Endodermal cell (in vitro differentiated cells): ENCODE measurements at regions not wholly inside any gene's neighbourhood (a gene's known extent, or its start where the extent isn't known, plus 50 kb on each side); places are given as distances from the start of the nearest gene placed in this dataset.

Experiments
- DNase-seq: peaks from one replicate; pipeline ENCODE4 v3.0.0-alpha.2; 2017
- H3K27ac ChIP-seq: 2 replicates; pipeline ENCODE4 v1.5.1; 2013; ENCODE audit warnings: mild to moderate bottlenecking, low read depth, low read length, moderate library complexity
- H3K27me3 ChIP-seq: 2 replicates; pipeline ENCODE4 v1.6.1; 2013; ENCODE audit warnings: mild to moderate bottlenecking, low read length, moderate library complexity; ENCODE audit not compliant: insufficient read depth, control insufficient read depth, poor library complexity, severe bottlenecking
- H3K36me3 ChIP-seq: 2 replicates; pipeline ENCODE4 v1.7.0; 2013; ENCODE audit warnings: mild to moderate bottlenecking, low read length, moderate library complexity; ENCODE audit not compliant: control insufficient read depth, insufficient read depth
- H3K4me1 ChIP-seq: one replicate; pipeline ENCODE4 v1.7.0; 2013; ENCODE audit warnings: low read length; ENCODE audit not compliant: control insufficient read depth, insufficient read depth
- H3K4me3 ChIP-seq: 2 replicates; pipeline ENCODE4 v1.5.1; 2013; ENCODE audit warnings: mild to moderate bottlenecking, low read length, moderate library complexity
- H3K9ac ChIP-seq: 2 replicates; pipeline ENCODE4 v1.6.1; 2013; ENCODE audit warnings: mild to moderate bottlenecking, low read length, moderate library complexity; ENCODE audit not compliant: poor library complexity, severe bottlenecking; ENCODE audit errors: extremely low read depth
- H3K9me3 ChIP-seq: 2 replicates; pipeline ENCODE4 v1.6.1; 2013; ENCODE audit warnings: mild to moderate bottlenecking, low read length, moderate library complexity; ENCODE audit not compliant: control insufficient read depth
- H3K27ac Mint-ChIP-seq: 2 replicates; pipeline ENCODE4 v1.8.0; 2020; ENCODE audit warnings: mixed read lengths
- H3K27me3 Mint-ChIP-seq: 2 replicates; pipeline ENCODE4 v1.8.0; 2021; ENCODE audit warnings: mild to moderate bottlenecking, mixed read lengths; ENCODE audit not compliant: insufficient read depth
- H3K36me3 Mint-ChIP-seq: 2 replicates; pipeline ENCODE4 v1.8.0; 2020; ENCODE audit warnings: low read depth, mixed read lengths
- H3K4me1 Mint-ChIP-seq: 2 replicates; pipeline ENCODE4 v1.8.0; 2020; ENCODE audit warnings: mixed read lengths
- H3K4me3 Mint-ChIP-seq: 2 replicates; pipeline ENCODE4 v1.8.0; 2020; ENCODE audit warnings: mild to moderate bottlenecking, moderate library complexity, mixed read lengths
- H3K9me3 Mint-ChIP-seq: 2 replicates; pipeline ENCODE4 v1.8.0; 2020; ENCODE audit warnings: mild to moderate bottlenecking, mixed read lengths
- WGBS, 2 experiments: methylation state at CpG; one replicate each; pipeline versions ENCODE4 v1.1.5 to v1.1.7; 2013; ENCODE audit warnings: missing lambda C conversion rate in 2 of 2, mixed read lengths in 1 of 2; ENCODE audit not compliant: insufficient coverage in 1 of 2, insufficient read length in 1 of 2; 5-methylcytosine and 5-hydroxymethylcytosine counted together
- TF ChIP-seq, protein P1 (sequence below): fragments of 200-600 bp; sonication (generic); conservative IDR thresholded peaks from 2 replicates; pipeline ENCODE4 v1.5.0; 2021; ENCODE audit warnings: antibody characterized with exemption, mild to moderate bottlenecking

DNA sequence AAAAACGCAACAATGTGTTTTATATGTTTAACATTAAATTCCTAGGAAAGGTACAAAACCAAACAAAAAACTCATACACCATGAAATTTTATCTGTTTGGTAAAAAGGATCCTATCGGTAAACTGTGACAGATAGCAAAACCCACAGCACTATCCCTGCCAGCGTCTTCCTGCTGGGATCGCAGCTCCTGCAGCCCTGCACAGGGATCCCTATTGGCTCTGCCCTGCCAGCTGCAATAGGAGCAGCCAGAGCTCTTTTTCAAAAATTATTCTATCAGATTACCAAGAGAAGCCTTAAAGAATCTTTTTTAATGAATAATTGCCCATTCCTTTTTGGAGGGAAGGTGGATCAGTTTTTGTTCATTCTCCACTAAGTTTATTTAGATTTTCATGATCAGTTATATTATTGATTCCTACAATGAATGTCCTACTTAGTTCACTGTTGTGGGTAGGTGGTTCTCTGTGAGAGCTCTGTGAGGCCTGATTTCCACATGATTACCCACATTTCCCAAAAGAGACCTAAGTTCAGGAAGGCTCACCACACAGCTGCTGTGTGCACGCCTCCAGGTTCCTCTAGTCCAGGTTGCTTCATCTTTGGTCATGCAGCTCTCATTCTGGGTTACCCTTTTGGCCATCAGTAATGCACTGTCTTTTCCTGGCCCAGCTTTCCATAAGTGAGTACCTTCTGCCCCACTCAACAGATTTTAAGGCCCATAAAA is 293.8 kb downstream of the FRK start:
- Histone ChIP-seq H3K27me3 (no peaks in the 10 kb centered on the region), H3K27ac (no peak overlapping the region), H3K9ac (no peak overlapping the region), H3K36me3 (no peaks in the 10 kb centered on the region), H3K4me3 (no peak overlapping the region), H3K9me3 (peaks cover 6% of the 10 kb centered on the region), H3K4me1 (no peaks in the 10 kb centered on the region)
- 71 to 97% methylated on average over 1 to 5 of the region's 5 CpGs for WGBS, 2 experiments
- Mint-ChIP-seq H3K27me3 (no peaks in the 10 kb centered on the region), H3K9me3 (peaks cover 3% of the 10 kb centered on the region), H3K27ac (no peak overlapping the region), H3K4me1 (no peaks in the 10 kb centered on the region), H3K36me3 (no peaks in the 10 kb centered on the region), H3K4me3 (no peak overlapping the region)
- TF ChIP-seq, protein P1, sequence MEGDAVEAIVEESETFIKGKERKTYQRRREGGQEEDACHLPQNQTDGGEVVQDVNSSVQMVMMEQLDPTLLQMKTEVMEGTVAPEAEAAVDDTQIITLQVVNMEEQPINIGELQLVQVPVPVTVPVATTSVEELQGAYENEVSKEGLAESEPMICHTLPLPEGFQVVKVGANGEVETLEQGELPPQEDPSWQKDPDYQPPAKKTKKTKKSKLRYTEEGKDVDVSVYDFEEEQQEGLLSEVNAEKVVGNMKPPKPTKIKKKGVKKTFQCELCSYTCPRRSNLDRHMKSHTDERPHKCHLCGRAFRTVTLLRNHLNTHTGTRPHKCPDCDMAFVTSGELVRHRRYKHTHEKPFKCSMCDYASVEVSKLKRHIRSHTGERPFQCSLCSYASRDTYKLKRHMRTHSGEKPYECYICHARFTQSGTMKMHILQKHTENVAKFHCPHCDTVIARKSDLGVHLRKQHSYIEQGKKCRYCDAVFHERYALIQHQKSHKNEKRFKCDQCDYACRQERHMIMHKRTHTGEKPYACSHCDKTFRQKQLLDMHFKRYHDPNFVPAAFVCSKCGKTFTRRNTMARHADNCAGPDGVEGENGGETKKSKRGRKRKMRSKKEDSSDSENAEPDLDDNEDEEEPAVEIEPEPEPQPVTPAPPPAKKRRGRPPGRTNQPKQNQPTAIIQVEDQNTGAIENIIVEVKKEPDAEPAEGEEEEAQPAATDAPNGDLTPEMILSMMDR = no peak
- DNase-seq = no peak

DNA sequence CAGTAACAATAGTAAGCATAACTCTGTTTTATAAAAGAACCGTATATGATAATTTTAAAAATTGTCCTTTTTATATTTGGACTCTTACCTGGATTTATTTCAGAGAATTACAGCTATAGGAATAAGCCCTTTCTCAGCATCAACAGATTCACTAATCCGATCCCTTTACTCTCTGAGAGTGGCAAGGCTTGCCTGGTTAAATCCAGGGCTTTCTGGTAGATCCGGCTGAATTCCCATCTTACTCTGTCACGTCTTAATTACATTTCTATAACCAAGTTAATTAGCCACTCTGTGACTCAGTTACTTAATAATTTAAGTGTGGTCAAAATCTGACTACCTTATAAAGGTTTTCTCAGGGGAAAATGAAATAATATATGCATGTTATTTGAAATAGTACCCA is 294.7 kb downstream of the FRK start:
- no peak overlapping the region for H3K4me3 Mint-ChIP-seq
- Histone ChIP-seq H3K4me1 (no peaks in the 10 kb centered on the region), H3K4me3 (no peak overlapping the region), H3K27me3 (no peaks in the 10 kb centered on the region), H3K36me3 (no peaks in the 10 kb centered on the region), H3K9me3 (peaks cover 7% of the 10 kb centered on the region), H3K27ac (no peak overlapping the region), H3K9ac (no peak overlapping the region)
- H3K27ac Mint-ChIP-seq = no peak overlapping the region
- no peaks in the 10 kb centered on the region for H3K4me1 Mint-ChIP-seq
- no peaks in the 10 kb centered on the region for H3K36me3 Mint-ChIP-seq
- WGBS, 2 experiments = 97% methylated on average over 4 of the region's 4 CpGs; no CpG with 5 or more reads in 1 of the 2 experiments
- H3K9me3 Mint-ChIP-seq = peaks cover 3% of the 10 kb centered on the region
- H3K27me3 Mint-ChIP-seq = no peaks in the 10 kb centered on the region
- TF ChIP-seq, protein P1 = no peak
- no peak for DNase-seq

DNA sequence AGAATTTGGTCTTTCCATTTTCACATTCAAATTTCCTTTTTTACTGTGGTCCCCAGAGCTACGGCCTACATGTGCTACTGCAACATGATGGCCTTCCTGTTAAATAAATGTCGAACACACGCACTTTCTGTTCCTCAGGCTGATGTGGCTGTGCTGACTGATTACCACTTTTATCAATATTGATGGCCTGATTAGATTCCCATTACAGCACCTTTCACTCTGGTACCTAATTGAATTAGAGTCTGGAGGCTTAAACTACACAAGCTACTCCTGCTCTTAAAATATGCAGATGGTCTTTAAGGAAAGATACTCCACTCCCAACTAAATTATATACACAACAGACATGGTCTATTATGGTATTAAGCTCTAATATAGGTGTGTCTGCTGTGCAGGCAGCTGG is 301.6 kb downstream of the FRK start:
- TF ChIP-seq, protein P1 = no peak

More for the DNA sequence above, 301.6 kb downstream of the FRK start:
- Histone ChIP-seq H3K4me1 (no peaks in the 10 kb centered on the region), H3K27ac (no peak overlapping the region), H3K27me3 (no peaks in the 10 kb centered on the region), H3K36me3 (no peaks in the 10 kb centered on the region), H3K9me3 (peaks cover 7% of the 10 kb centered on the region), H3K9ac (no peak overlapping the region), H3K4me3 (no peak overlapping the region)
- Mint-ChIP-seq H3K27ac (no peak overlapping the region), H3K9me3 (peaks cover 3% of the 10 kb centered on the region), H3K4me1 (no peaks in the 10 kb centered on the region), H3K36me3 (no peaks in the 10 kb centered on the region), H3K4me3 (no peak overlapping the region), H3K27me3 (peaks cover 1% of the 10 kb centered on the region)
- DNase-seq = no peak
- WGBS, 2 experiments = 94 to 98% methylated on average over 2 to 3 of the region's 3 CpGs
